K562 (cell line): ENCODE measurements at regions not wholly inside any gene's neighbourhood (a gene's known extent, or its start where the extent isn't known, plus 50 kb on each side); places are given as distances from the start of the nearest gene placed in this dataset.

Experiments
- ATAC-seq: fragments of 200-7000 bp; cut with Tn5 transposase; 3 replicates; pipeline ENCODE4 v1.9.1; 2020; ENCODE audit warnings: moderate library complexity
- BruUV-seq: library from RNA; stranded (reverse); fragments of 400-500 nt; replicated peaks from 2 replicates; lab custom pipeline; 2021; lab: Mats Ljungman, UMichigan
- CTCF ChIA-PET: fragments of 300-600 bp; formaldehyde crosslinking; extraction: SDS; loops from one replicate; lab custom pipeline; 2021; ENCODE audit warnings: low intra/inter-chr PET ratio; lab: Yijun Ruan, JAX
- POLR2A ChIA-PET: fragments of 300-600, 350-650 bp; sonication (Branson Sonifier 250); formaldehyde crosslinking; extraction: SDS; loops from one replicate; lab custom pipeline; 2021; ENCODE audit warnings: antibody characterized with exemption, inconsistent platforms; lab: Yijun Ruan, JAX
- DNase-seq, 4 experiments: peaks; one replicate each; pipeline versions ENCODE4 v3.0.0 to v3.0.0-alpha.2; 2011 to 2018; ENCODE audit warnings: low spot score in 3 of 4, mixed read lengths in 3 of 4; ENCODE audit errors: extremely low read depth in 1 of 4
- FAIRE-seq: peaks from 2 replicates; lab custom pipeline; 2011; peaks lifted over from hg19 to GRCh38; lab: Jason Lieb, UNC
- H2AFZ ChIP-seq: 2 replicates; pipeline ENCODE4 v1.6.0; 2011; ENCODE audit warnings: low read depth, low read length, control low read depth, inconsistent platforms
- H3K27ac ChIP-seq: fragments of 200-600 bp; 3 replicates; pipeline ENCODE4 v1.8.0; 2011; ENCODE audit warnings: low read depth, mild to moderate bottlenecking, control low read depth, inconsistent platforms, low read length, moderate library complexity, mixed read lengths; ENCODE audit errors: extremely low read depth
- H3K27me3 ChIP-seq, 2 experiments: fragments of 300-600 bp in 1 of 2; 2 replicates in 1 of 2; 3 replicates in 1 of 2; pipeline versions ENCODE4 v1.6.0 to v1.8.0; 2011; ENCODE audit warnings: inconsistent platforms in 2 of 2, low read length in 2 of 2, mild to moderate bottlenecking in 1 of 2, mixed read lengths in 1 of 2, moderate library complexity in 1 of 2; ENCODE audit not compliant: control insufficient read depth in 2 of 2, insufficient read depth in 2 of 2
- H3K36me3 ChIP-seq: fragments of 300-600 bp; 3 replicates; pipeline ENCODE4 v1.8.0; 2011; ENCODE audit warnings: mild to moderate bottlenecking, low read length, inconsistent platforms; ENCODE audit not compliant: control insufficient read depth, insufficient read depth
- H3K4me1 ChIP-seq, 2 experiments: fragments of 200-600 bp in 1 of 2; replicated peaks in 1 of 2; 2 replicates in 1 of 2; 3 replicates in 1 of 2; pipeline versions ENCODE4 v1.5.1 to v1.8.0; 2011; ENCODE audit warnings: inconsistent platforms in 2 of 2, low read length in 2 of 2, mild to moderate bottlenecking in 1 of 2, mixed read lengths in 1 of 2, moderate library complexity in 1 of 2; ENCODE audit not compliant: control insufficient read depth in 2 of 2, insufficient read depth in 2 of 2
- H3K4me2 ChIP-seq: 2 replicates; pipeline ENCODE4 v1.6.1; 2011; ENCODE audit warnings: low read length, control low read depth, inconsistent platforms, mixed read lengths; ENCODE audit not compliant: insufficient read depth
- H3K4me3 ChIP-seq: fragments of 200-600 bp; sonication (generic), shearing (Covaris generic); 2 replicates; pipeline ENCODE4 v1.5.1; 2016; ENCODE audit warnings: control low read depth, inconsistent platforms
- H3K79me2 ChIP-seq: fragments of 200-600 bp; 3 replicates; pipeline ENCODE4 v1.8.0; 2011; ENCODE audit warnings: low read length, inconsistent platforms; ENCODE audit not compliant: control insufficient read depth, insufficient read depth
- H3K9ac ChIP-seq, 2 experiments: 2 replicates each; pipeline versions ENCODE4 v1.6.0 to v1.6.1; 2011; ENCODE audit warnings: low read depth in 2 of 2, low read length in 2 of 2, control low read depth in 1 of 2, inconsistent platforms in 1 of 2, mild to moderate bottlenecking in 1 of 2, mixed read lengths in 1 of 2; ENCODE audit not compliant: insufficient read depth in 1 of 2
- H3K9me1 ChIP-seq: one replicate; pipeline ENCODE4 v1.6.0; 2011; ENCODE audit warnings: inconsistent platforms, mild to moderate bottlenecking, low read length, moderate library complexity; ENCODE audit not compliant: control insufficient read depth, insufficient read depth
- H3K9me3 ChIP-seq: replicated peaks from 2 replicates; pipeline ENCODE4 v1.5.1; 2011; ENCODE audit warnings: low read depth, low read length, inconsistent platforms; ENCODE audit not compliant: control insufficient read depth, insufficient read depth
- H4K20me1 ChIP-seq: replicated peaks from 2 replicates; pipeline ENCODE4 v1.6.1; 2011; ENCODE audit warnings: low read length, inconsistent platforms, mixed read lengths; ENCODE audit not compliant: control insufficient read depth, insufficient read depth
- CEBPB ChIP-seq: fragments of 450-650 bp; IDR thresholded peaks from 2 replicates; pipeline ENCODE4 v1.6.1; 2016; ENCODE audit warnings: missing genetic modification characterization, missing compliant biosample characterization
- CHAMP1 ChIP-seq: fragments of 450-650 bp; IDR thresholded peaks from 2 replicates; pipeline ENCODE4 v1.6.1; 2016; ENCODE audit warnings: mild to moderate bottlenecking
- GABPB1 ChIP-seq: sonication (generic); formaldehyde crosslinking; IDR thresholded peaks from 2 replicates; pipeline ENCODE4 v1.8.0; 2022; ENCODE audit warnings: mild to moderate bottlenecking, missing genetic modification reagents
- HMBOX1 ChIP-seq: sonication (generic); IDR thresholded peaks from 2 replicates; pipeline ENCODE4 v1.6.1; 2016
- JUND ChIP-seq, 2 experiments: IDR thresholded peaks; 2 replicates in 1 of 2; 3 replicates in 1 of 2; pipeline ENCODE4 v1.6.1; 2011; ENCODE audit warnings: borderline replicate concordance in 2 of 2, low read depth in 2 of 2, low read length in 2 of 2, improper control_type of control experiment in 1 of 2, missing biosample characterization in 1 of 2, missing genetic modification characterization in 1 of 2, missing genetic modification reagents in 1 of 2
- KLF10 ChIP-seq: fragments of 250-450 bp; sonication (Bioruptor Pico); IDR thresholded peaks from 2 replicates; pipeline ENCODE4 v1.6.1; 2021; ENCODE audit warnings: matching md5 sums
- MBD1 ChIP-seq: fragments of 250-450 bp; sonication (Bioruptor Pico); IDR thresholded peaks from 2 replicates; pipeline ENCODE4 v1.8.0; 2022; ENCODE audit warnings: inconsistent platforms
- OTX1 ChIP-seq: fragments of 450-650 bp; formaldehyde crosslinking; IDR thresholded peaks from 2 replicates; pipeline ENCODE4 v1.4.0; 2022; ENCODE audit warnings: mild to moderate bottlenecking
- POLR2AphosphoS5 ChIP-seq: IDR thresholded peaks from 2 replicates; pipeline ENCODE4 v1.6.1; 2011; ENCODE audit warnings: mild to moderate bottlenecking, low read depth, low read length, moderate library complexity; ENCODE audit not compliant: control insufficient read depth, insufficient read depth
- RCOR1 ChIP-seq, 2 experiments: IDR thresholded peaks; 2 replicates each; pipeline ENCODE4 v1.6.1; 2012; ENCODE audit warnings: low read depth in 2 of 2, low read length in 2 of 2, borderline replicate concordance in 1 of 2, improper control_type of control experiment in 1 of 2
- ZFPM2 ChIP-seq: fragments of 250-450 bp; sonication (Bioruptor Pico); IDR thresholded peaks from 2 replicates; pipeline ENCODE4 v1.5.1; 2022; ENCODE audit warnings: mild to moderate bottlenecking
- ZNF699 ChIP-seq: fragments of 250-450 bp; sonication (Bioruptor Pico); IDR thresholded peaks from 2 replicates; pipeline ENCODE4 v1.8.0; 2021; ENCODE audit warnings: mild to moderate bottlenecking, moderate library complexity; ENCODE audit not compliant: insufficient replicate concordance
- ZNF780A ChIP-seq: fragments of 250-450 bp; sonication (Bioruptor Pico); IDR thresholded peaks from 2 replicates; pipeline ENCODE4 v1.5.0; 2021; ENCODE audit warnings: mild to moderate bottlenecking
- WGBS: fragments of 100-300 bp; shearing (Covaris generic); methylation state at CpG from one replicate; pipeline ENCODE4 v1.1.6; 2016; ENCODE audit warnings: low coverage, mixed read lengths; ENCODE audit not compliant: insufficient coverage; ENCODE audit errors: missing lambda C conversion rate; 5-methylcytosine and 5-hydroxymethylcytosine counted together
- in situ Hi-C: fragments of 300-500 bp; cut with MboI; formaldehyde crosslinking; loops from 4 replicates; pipeline ENCODE4 v1.15.0; 2018; ENCODE audit warnings: inconsistent platforms, mixed read lengths
- intact Hi-C: fragments of 100-400 bp; cut with micrococcal nuclease; formaldehyde crosslinking; loops from 2 replicates; pipeline ENCODE4 v1.14.2; 2022

- 2% methylated on average over 5 of the region's 5 CpGs for WGBS
- H3K9ac ChIP-seq: no peak overlapping the region
- H3K9me1 ChIP-seq: no peaks in the 10 kb centered on the region
- peak; percentile 84 for FAIRE-seq
- ChIA-PET POLR2A (interaction anchor here (1.5 kb wide), 1 partner anchor 11 kb away, joined by 7 read pairs; no protein-coding TSS in a partner anchor), CTCF (no interaction called here)
- H3K36me3 ChIP-seq: no peaks in the 10 kb centered on the region
- no peak overlapping the region for H3K27ac ChIP-seq
- H3K27me3 ChIP-seq: no peaks in the 10 kb centered on the region
- H3K79me2 ChIP-seq: no peaks in the 10 kb centered on the region
- BruUV-seq: no TSS peak
- peak overlapping the region; percentile 49 for H3K4me2 ChIP-seq
- peak; percentile 81 for ATAC-seq
- no peaks in the 10 kb centered on the region for H4K20me1 ChIP-seq
- no peak overlapping the region for H3K4me3 ChIP-seq
- DNase-seq: peak; percentile 21 to 60 (median 36)
- intact Hi-C loops (no loop called here), in situ Hi-C loops (no loop called here)
- no peak overlapping the region for H2AFZ ChIP-seq
- peaks cover 8 to 17% of the 10 kb centered on the region in 2 experiments; a peak in 3 of 5 replicates for H3K4me1 ChIP-seq
- no peaks in the 10 kb centered on the region for H3K9me3 ChIP-seq
- TF ChIP-seq GABPB1 (CRISPR knock-in tag) (no peak), CEBPB (peak; percentile 76), ZNF699 (CRISPR knock-in tag) (no peak), POLR2AphosphoS5 (peak; percentile 77; the same call in 1 of the 2 replicates), ZNF780A (no peak), MBD1 (no peak), CHAMP1 (no peak), KLF10 (CRISPR knock-in tag) (no peak), ZFPM2 (CRISPR knock-in tag) (no peak), HMBOX1 (no peak), OTX1 (no peak), RCOR1 (IDR thresholded peaks at IDR 0.05; ENCODE audit: borderline replicate concordance in 1 of 2, low read depth in 2 of 2, low read length in 2 of 2) (peak; percentile 38 to 79; a peak in 3 of 4 replicates), JUND (IDR thresholded peaks at IDR 0.05; ENCODE audit: borderline replicate concordance, low read depth, low read length) (no peak), JUND (tag; IDR thresholded peaks at IDR 0.05; ENCODE audit: borderline replicate concordance, low read depth, low read length) (peak; percentile 48; the same call in 1 of the 3 replicates)
Measured at GRCh38 chr12:76636121-76636692, 76.6 kb upstream of the OSBPL8 start.
